NCI-H2107 (cell line): ENCODE measurements at regions not wholly inside any gene's neighbourhood (a gene's known extent, or its start where the extent isn't known, plus 50 kb on each side); places are given as distances from the start of the nearest gene placed in this dataset.
"Not testable (repeated sequence)": the region's sequence is repeated elsewhere in the genome, so short reads cannot be mapped to it uniquely, and the experiment has no call there.

Source experiments
- DNase-seq: peaks from one replicate; lab custom pipeline; 2025; lab: John Stamatoyannopoulos, UW

DNA sequence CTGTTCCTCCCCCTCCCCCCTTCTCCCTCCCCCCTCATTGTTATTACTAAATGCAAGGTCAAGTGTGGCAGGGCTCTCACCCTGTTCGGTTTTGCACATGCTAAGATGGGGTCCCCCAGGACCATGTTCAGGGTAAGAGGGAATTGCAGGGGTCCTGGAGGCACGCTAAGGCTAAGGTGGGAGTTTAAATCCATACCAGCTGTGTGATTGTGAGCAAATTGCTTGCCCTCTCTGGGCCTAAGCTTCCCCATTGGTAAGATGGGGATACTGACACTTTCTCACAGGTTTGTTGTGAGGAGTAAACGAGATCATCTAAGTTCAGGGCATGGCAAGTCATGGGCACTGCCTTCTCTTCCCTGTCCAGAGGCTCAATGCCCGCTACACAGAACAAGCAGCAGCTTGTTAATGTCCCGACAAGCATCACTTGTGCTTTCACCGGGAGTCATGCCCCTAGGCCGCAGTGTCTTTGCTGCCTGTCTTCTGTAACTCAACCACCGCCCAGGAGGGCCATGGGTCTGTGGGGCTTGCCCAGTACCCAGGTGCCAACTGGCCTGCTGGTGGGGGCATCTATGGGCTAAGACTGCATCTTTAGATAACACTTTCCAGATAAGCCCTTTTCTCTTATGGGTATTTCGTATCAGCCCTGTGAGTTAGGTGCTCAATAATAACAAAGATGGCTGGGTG lies 279.1 kb downstream of the MYCN start:
- no peak for DNase-seq

DNA sequence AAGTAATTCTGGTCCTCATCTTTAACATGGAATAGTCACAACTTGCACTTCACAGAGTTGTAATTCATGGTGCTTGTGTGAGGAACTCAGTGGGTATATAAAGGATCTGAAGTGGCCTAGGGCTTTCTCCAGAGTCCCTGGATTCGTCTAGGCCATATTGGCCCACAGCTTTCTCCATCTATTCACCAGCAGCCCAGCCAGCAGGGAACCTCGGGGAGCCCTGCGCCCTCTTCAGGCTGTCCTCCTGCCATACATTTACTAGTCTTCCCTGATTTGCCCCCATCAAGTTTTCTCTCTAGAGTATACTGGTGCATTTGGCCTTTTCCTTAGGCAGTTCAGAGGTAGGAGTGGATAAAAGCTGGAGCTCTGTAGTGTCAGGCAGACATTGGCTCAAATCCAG lies 278.3 kb downstream of the MYCN start:
- no peak for DNase-seq

DNA sequence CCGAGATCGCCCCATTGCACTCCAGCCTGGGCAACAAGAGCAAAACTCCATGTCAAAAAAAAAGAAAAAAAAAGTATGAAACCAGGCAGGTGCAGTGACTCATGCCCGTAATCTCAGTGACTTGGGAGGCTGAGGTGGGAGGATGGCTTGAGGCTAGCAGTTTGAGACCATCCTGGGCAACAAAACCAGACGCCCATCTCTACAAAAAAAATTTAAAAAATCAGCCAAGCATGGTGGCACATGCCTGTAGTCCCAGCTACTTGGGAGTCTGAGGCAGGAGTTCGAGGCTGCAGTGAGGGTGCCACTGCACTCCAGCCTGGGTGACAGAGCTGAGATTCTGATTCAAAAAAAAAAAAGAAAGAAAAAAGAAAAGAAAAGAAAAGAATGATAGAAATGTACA lies 277.8 kb downstream of the MYCN start:
- DNase-seq, result no peak

DNA sequence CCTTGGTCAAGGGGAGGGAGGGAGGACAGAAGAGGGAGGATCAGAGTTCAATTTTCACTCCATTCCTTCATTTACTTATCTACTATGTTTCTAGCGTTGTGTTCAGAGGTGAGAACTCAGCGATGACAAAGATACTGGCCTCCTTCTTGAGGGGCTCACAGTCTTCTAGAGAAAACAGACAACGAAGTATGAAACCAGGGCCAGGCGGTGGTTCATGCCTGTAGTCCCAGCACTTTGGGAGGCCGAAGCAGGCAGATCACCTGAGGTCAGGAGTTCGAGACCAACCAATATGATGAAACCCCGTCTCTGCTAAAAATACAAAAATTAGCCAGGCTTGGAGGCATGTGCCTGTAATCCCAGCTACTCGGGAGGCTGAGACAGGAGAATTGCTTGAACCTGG lies 277.4 kb downstream of the MYCN start:
- not testable (repeated sequence) for DNase-seq

DNA sequence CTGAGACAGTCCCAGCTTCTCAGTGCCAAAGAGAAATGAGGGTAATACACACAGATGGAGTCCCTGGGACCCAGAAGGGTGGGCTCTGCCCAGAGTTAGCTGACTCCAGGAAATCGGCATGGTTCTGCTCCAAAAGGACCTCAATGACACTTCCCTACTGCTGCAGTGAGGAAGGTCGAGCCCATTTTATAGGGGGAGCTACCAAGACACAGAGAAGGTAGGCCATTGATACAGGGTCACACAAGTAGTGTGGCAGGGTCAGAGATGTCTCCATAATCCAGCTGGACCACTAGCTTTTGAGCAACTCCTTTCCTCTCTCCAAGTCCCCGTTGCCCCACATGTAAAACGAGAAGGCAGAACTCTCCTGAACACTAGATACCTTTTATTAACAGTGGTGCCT lies 276.9 kb downstream of the MYCN start:
- no peak for DNase-seq

DNA sequence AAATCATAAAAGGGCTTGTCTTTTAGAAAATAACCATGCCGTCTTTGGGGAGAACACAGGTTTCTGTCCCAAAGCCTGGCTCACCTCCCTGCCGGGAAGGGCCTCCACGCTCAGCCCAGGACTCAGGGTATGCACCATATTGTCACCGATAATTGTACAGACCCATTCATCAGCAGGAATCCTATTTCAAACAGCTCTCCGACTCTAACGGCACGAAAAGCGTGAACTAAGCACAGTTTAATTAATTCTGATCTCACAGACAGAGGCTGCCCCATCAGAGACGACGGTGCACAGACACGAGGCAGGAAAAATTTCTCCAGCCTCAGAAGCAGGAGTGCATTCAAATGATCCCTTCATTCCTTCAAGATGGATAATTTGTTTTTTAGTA lies 276.2 kb downstream of the MYCN start:
- DNase-seq, result no peak

DNA sequence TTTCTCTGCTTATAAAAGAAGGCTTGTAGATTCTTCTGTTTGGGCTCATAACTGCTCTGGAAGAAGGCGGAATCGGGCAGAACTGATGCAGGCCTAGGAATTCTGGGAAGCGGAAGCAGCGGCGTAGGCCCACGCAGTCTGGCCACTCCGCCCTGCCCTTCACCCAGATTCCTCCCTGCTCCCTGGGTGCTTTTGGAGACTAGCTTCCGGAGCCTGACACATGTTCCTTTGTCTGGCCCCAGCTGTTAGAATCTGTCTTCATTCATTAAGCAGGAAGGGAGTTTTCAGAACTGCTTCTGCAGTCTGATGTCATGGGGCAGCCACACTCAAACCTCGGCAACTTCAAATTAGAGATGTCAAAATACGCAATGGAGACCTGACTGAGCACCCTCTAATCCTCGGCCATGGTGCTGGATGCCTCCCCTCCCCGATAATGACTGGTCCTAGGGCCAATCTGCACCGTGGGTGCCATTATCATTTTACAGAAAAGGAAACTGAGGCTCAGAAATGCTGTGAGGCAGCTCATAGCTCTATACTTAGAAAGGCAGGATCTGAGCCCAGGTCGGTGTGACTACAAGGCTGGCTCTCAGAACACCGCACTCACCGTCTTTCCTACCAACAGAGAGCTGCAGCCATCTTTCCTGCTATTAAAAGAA lies 275.7 kb downstream of the MYCN start:
- no peak for DNase-seq

DNA sequence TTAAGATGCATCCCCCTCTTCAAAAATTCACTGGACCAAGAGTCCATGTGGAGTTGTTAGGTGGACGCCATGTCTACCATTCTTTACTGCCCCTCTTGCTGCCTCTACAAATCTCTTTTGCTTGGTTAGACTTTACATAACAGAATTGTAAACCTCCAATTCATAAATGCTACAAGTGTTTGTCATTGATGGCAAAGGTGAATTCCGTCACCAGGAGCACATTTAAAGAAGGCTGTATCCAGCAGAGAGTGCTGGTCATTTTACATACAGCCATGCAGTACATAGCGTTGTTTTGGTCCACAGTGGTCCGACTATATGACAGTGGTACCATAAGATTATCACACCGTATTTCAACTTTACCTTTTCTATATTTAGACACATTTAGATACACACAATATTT lies 274.5 kb downstream of the MYCN start:
- no peak for DNase-seq

DNA sequence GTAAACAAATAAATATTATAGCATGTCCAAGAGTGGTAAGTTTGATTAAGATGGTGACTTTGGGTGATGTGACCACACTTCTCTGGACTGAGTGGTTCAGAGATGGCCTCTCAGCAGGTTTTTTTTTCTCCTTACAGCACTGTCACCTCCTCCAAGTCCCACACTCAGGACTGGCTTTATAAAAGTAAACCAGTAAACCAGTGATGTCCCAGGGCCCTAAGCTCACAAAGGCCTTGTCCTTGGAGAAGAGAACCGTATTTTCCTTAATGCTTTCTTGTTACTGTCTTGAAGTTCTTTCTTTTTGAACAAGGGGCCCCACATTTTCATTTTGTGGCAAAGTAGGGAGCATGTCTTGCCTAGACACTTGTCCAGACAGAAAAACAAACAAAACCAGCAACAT lies 274.0 kb downstream of the MYCN start:
- DNase-seq, result no peak

DNA sequence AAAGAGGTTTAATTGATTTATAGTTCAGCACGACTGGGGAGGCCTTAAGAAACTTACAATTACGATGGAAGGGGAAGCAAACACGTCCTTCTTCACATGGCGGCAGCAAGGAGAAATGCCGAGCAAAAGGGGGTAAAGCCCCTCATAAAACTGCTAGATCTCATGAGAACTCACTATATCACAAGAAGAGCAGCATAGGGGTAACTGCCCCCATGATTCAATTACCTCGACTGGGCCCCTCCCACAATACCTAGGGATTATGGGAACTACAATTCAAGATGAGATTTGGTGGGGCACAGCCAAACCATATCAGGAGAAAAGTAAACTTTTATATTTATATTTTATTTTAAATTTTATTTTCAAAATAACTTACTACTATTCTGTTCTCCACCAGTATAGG lies 272.0 kb downstream of the MYCN start:
- no peak for DNase-seq

DNA sequence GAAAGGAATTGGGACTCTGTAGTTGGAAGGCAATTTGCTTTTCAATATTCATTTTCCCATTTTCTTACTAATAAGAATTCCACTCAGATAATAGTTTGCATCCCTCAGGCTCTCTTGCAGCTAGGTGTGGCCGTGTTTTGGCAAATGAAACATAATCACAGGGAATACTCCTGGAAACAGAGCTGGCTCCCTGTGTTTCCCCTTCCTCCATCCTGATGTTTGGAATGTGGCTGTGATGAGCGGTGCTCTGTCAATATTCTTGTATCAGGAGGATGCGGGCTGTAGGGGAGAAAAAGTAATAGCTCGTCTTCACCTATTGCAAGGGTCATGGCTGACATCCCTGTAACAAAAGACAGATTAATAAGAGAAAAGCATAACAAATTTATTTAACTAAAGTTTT lies 271.0 kb downstream of the MYCN start:
- DNase-seq, result no peak

DNA sequence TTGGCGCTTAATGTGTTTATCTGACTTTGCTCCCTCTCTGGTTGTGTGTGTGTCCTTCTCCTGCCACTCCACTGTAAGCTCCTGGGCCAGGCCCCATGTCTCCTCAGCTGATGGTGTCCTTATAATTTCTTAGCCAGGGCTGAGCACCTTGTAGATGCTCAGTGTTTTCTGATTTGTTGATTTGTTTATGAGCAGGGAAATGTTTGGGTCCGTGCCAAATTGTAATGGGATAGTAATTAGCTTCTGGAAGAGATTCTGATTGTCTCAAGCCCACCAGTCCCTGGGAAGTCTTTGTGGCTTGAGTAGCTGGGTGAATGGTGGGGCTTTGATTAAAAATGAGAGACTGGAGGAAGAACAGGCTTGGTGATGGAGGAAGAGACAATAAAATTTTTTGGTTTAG lies 270.5 kb downstream of the MYCN start:
- no peak for DNase-seq

DNA sequence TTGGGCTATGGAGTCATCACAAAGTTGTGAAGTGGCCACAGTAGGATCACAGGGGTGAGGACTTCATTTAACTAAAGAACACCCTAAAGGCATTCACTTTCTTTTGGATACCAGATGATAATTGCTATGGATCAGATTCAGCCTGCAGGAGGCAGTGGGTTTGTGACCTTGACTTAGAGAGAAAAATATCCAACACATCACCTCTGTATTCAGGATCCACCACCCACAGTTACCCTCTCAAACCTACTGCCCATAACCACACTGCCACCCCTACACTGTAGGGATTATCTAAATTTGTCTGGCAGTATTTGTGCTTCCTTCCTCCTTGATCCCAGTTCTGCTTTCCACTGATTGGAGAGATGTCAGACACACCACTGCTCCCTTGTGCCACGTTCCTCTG lies 269.4 kb downstream of the MYCN start:
- DNase-seq, result no peak

DNA sequence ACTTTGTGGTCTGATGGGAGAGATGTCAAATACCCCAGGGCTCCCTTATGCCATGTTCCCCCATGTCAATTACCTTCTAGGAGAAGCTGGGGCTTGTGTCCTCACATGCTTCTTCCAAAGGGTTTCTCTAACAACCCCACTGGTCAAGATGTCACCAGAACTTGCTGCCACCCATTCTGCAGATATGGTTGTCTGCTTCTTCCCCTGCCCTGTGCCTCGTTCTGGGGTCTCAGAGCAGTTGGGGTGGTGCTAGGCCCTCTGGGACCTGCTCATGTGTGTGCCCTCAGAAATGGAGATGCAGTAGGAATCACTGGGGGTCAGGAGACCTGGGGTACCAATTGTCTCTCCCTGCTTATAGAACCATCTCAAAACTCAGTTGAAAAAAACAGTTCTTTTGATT lies 268.6 kb downstream of the MYCN start:
- no peak for DNase-seq

DNA sequence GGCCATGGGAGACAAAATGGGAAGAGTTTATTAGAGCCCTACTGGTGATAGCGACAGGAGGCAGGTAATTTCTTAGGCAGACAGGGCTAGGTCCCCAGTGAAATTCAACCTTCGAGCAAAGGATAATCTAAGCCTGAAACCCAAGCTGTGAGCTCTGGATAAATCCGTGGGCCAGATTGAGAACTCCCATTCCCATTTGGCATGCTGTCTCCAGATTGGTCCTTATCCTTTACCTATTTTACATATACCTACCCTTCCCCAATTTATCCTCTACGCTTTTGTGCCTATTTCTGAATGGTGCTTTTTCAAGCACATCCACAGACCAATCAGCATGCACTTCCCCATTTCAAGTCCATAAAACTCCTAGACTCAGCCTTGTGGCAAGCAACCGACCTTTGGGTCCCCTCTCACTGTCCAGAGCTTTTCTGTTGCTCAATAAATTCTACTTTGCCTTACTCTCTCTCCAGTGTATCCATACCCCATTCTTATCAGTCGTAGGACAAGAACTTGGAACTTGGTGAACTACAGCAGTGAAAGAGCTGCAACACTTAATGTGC lies 268.0 kb downstream of the MYCN start:
- DNase-seq, result no peak

DNA sequence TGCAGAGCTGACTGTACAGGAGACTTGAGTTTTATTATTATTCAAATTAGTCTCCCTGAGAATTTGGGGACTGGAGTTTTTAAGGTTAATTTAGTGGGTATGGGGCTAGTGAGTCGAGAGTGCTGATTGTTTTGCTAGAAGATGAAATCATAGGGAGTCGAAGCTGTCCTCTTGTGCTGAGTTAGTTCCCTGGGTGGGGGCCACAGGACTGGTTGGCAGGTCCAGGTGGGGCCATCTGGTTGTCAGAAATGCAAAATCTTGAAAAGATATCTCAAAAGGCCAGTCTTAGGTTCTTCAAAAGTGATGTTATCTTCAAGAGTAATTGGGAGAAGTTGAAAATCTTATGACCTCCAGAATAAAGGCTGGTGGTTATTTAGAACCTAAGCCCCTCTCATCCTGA lies 267.3 kb downstream of the MYCN start:
- no peak for DNase-seq

DNA sequence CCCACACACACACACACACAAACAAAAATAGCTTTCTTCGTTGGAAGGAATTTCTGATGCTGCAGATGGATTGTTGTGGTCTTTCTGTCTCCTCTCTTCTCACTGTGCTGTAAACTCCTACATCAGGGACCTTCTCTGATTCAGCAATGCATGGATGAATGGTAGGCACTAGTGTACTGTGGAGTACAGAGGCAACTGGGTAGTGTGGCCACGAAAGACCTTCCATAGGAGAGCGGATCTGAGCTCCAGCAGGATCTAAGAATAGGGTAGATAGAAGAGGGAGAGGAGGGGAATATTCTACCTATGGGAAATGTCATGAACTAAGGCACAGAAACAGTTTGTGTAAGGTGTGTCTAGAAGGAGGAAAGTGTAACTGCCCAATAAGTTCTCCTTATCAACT lies 266.8 kb downstream of the MYCN start:
- no peak for DNase-seq

DNA sequence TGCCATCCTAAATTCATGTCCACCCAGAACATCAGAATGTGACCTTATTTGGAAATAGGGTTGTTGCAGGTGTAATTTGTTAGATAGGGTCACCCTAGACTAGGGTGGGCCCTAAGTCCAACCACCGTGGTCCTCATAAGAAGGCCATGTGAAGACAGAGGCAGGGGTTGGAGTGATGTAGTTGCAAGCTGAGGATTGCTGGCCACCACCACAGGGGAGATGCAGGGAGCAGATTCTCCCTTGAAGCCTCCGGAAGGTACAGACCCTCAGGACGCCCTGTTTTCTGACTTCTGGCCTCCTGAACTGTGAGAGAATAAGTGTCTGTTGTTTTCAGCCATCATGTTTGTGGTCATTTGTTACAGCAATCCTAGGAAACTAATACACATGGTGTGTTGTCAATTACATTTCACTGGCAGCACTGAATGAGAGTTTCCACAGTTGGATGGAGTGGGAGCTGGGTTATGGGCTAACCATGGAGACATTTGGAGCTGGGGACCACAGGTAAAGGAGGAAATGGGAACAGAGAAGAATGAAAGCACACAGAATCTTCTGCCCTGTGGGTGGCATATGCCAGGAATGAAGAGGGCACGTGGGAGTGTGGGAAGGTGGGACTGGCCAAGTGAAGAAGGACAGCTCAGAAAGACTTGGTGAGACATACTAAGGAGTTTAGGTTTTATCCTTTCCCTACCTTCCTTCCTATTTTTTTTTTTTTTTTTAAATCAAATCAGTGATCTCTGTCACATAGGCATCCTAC lies 266.0 kb downstream of the MYCN start:
- DNase-seq, result no peak

DNA sequence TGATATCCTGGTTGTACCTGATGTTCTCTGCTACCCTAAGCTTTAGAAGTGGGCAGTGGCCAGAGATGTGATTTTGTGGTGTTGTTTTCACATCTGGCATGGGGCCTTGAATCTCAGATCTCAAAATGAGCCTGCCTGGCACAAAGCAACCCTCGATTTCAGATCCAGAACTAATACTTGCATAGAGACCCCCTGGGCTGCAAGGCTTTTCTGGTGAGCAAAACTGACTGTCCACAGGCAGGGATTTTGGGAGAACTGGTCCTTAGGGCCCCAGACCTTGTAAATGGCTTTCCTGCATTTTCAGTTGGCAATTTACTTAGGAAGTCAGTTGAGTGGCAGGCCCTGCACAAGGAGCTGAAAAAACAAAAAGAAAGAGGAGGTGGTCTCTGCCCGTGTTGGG lies 265.3 kb downstream of the MYCN start:
- no peak for DNase-seq

DNA sequence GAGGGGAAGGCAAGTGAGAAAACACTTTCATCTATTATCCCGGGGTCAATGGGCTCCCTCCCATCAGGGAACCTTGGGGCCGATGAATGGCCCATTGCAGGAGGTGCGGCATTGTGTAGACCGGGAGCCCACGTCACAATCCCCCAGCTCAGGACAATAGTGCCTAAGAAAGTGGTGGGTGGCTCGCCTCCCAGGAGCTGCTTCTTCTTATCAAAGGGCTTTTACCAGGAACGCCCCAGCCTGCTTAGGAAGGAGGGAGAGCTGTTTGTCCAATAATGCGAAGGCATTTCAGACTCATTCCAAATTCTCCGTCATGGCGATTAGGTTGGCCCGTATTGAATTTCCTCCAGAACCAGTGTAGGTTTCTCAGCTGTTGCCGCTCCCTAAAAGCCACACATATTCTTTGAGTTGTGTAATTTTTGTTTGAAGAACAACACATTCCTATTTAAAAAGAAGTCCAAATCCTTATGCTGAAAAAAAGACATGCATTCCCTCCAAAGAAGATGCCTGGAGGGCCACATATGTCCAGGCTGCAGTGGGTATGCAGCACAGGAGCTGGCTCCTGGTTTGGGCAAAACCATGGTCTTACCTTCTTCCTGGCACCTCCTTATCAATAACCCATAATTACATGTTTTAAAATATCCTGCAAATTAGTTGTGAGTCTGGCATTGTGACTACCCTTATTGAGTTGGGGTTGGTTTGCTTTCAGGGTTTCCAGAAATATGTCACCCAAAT lies 264.7 kb downstream of the MYCN start:
- DNase-seq, result no peak

DNA sequence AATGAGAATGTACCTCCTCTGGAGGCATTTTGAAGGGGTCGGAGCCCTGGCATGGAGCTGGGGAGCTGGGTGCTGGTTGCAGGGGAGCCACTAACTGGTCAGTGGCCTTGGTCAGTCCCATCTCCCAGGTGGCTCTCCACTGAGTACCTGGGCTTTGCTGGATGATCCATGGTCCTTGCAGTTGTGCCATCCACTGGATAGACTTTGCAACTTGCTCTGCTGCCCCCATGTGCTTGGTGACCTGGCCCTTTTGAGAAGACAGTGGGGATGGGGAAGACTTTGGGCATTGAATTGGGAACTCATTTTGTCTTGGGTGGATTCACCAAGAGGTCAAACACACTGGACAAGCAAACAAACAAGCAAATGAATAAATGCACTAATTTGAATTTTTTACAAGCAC lies 263.9 kb downstream of the MYCN start:
- DNase-seq, result no peak

DNA sequence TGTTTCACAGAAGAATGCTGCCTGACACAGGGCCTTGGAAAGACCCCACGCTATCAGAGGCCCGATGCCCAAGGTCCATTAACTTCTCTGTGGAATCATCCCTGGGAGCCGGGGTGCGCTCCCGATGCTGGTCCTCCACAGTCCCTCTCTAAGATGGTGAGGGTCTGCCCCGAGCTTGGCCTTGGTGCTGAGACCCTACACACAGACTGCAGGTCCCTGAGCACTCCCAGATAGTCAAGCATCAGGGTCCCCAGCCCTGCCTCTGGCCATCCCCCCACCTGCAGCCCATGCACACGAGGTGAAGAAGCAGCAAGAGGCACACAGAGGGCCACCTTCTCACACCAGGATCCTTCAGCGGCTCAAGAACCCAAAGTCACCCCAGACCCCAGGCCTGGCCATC lies 263.3 kb downstream of the MYCN start:
- no peak for DNase-seq

DNA sequence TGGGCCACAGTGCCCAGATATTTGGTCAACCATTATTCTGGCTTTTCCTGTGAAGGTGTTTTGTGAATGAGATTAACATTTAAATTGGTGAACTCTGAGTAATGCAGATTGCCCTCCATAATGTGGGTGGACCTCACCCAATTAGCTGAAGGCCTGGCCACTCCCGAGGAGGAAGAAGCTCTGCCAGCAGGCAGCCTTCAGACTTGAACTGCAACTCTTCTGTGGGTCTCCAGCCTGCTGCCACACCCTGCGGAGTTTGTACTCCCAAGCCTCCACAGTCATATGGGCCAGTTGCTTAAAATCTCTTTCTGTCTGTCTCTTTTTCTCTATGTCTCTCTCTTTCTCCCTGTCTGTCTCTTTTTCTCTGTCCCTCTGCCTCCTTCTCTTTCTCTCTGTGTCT lies 262.7 kb downstream of the MYCN start:
- DNase-seq, result no peak
